ENCODE measurements at regions not wholly inside any gene's neighbourhood (a gene's known extent, or its start where the extent isn't known, plus 50 kb on each side); places are given as distances from the start of the nearest gene placed in this dataset.
"Not testable (repeated sequence)": the region's sequence is repeated elsewhere in the genome, so short reads cannot be mapped to it uniquely, and the experiment has no call there.

- ATAC-seq, result no peak
Observed at GRCh38 chr16:87006789-87007745, 310.1 kb downstream of the C16orf95 start.

GRCh38 chr16:87007907-87008306 lies 309.3 kb downstream of the C16orf95 start:
- ATAC-seq, result no peak

- no peak for ATAC-seq
Observed at GRCh38 chr16:87008664-87009063, 308.5 kb downstream of the C16orf95 start.

GRCh38 chr16:87012954-87013938 lies 303.9 kb downstream of the C16orf95 start:
- no peak for ATAC-seq

- no peak for ATAC-seq
Observed at GRCh38 chr16:87014112-87014511, 303.1 kb downstream of the C16orf95 start.

GRCh38 chr16:87015021-87015420 lies 302.2 kb downstream of the C16orf95 start:
- ATAC-seq, result no peak

GRCh38 chr16:87016046-87017035 lies 300.9 kb downstream of the C16orf95 start:
- ATAC-seq, result no peak

GRCh38 chr16:87017371-87018012 lies 299.7 kb downstream of the C16orf95 start:
- ATAC-seq, result no peak

GRCh38 chr16:87025676-87026075 lies 291.5 kb downstream of the C16orf95 start:
- ATAC-seq, result no peak

GRCh38 chr16:87027056-87027616 lies 290.1 kb downstream of the C16orf95 start:
- no peak for ATAC-seq

GRCh38 chr16:87028481-87029320 lies 288.5 kb downstream of the C16orf95 start:
- ATAC-seq, result no peak

GRCh38 chr16:87032554-87032953 lies 284.6 kb downstream of the C16orf95 start:
- ATAC-seq, result no peak

- ATAC-seq, result no peak
Observed at GRCh38 chr16:87033021-87033471, 284.1 kb downstream of the C16orf95 start.

- ATAC-seq, result no peak
Observed at GRCh38 chr16:87033541-87034300, 283.5 kb downstream of the C16orf95 start.

- ATAC-seq, result no peak
Observed at GRCh38 chr16:87034317-87034716, 282.9 kb downstream of the C16orf95 start.

- ATAC-seq, result no peak
Observed at GRCh38 chr16:87035053-87035452, 282.1 kb downstream of the C16orf95 start.

GRCh38 chr16:87037012-87037411 lies 280.2 kb downstream of the C16orf95 start:
- no peak for ATAC-seq

GRCh38 chr16:87038528-87038927 lies 278.7 kb downstream of the C16orf95 start:
- ATAC-seq, result not testable (repeated sequence)
